GM12892 (cell line): ENCODE measurements at regions not wholly inside any gene's neighbourhood (a gene's known extent, or its start where the extent isn't known, plus 50 kb on each side); places are given as distances from the start of the nearest gene placed in this dataset.
"Not testable (repeated sequence)": the region's sequence is repeated elsewhere in the genome, so short reads cannot be mapped to it uniquely, and the experiment has no call there.

Experiments
- DNase-seq: peaks from one replicate; pipeline ENCODE4 v3.0.0; 2011; ENCODE audit not compliant: insufficient read length
- FAIRE-seq: peaks from 2 replicates; lab custom pipeline; 2011; peaks lifted over from hg19 to GRCh38; lab: Jason Lieb, UNC
- POLR2A ChIP-seq: IDR thresholded peaks from 2 replicates; pipeline ENCODE4 v1.6.1; 2011; ENCODE audit warnings: low read depth, low read length, control low read depth
- POLR2AphosphoS5 ChIP-seq: IDR thresholded peaks from 2 replicates; pipeline ENCODE4 v1.6.1; 2011; ENCODE audit warnings: low read depth, low read length, control low read depth
- TAF1 ChIP-seq: IDR thresholded peaks from 2 replicates; pipeline ENCODE4 v1.6.1; 2011; ENCODE audit warnings: low read depth, mild to moderate bottlenecking, control low read depth, low read length, borderline replicate concordance

GRCh38 chr1:80542231-80542630 lies 1258.5 kb upstream of the ADGRL2 start:
- DNase-seq (no peak), FAIRE-seq (no peak)
- no peak for TF ChIP-seq POLR2AphosphoS5

DNA sequence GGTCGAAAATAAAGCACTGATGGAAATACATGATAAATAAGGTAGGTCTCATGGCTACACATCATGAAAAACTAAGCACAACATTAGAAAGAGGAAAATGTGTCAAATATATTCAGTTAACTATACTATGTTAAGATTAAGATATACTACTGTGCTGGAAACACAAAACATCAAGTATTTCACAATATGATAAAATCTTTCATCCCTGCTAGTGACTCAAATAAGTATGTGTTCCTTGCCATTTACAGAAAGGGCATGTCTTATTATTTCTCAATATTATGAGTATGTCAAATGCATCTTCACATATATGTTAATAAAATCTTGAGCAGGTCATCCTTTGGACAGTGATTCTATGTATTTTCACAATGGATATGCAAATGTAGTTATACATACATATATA lies 1260.1 kb upstream of the ADGRL2 start:
- no peak for DNase-seq
- FAIRE-seq, result no peak
- no peak for TF ChIP-seq TAF1
- TF ChIP-seq POLR2A, result no peak
- no peak for TF ChIP-seq POLR2AphosphoS5

DNA sequence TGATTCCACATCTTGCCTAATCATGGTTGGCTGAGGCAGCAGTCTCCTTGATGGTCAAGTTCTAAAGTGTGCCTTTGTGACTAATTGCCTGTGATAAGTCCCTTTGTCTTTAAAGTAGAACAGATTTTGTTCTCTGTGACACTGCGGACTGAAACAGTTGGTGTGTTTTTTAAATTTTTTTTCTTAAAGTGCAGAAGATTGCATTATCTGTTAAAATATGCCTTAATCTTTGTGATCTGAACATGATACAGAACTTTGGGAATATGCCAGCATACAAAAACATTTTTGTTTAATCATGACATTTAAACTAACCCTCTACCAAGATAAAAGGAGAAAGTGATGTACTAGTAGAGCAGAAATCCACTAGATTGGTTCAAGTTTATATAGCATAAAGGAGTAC lies 1260.6 kb upstream of the ADGRL2 start:
- DNase-seq (no peak), FAIRE-seq (no peak)
- TF ChIP-seq TAF1, result no peak
- TF ChIP-seq POLR2A, result no peak
- no peak for TF ChIP-seq POLR2AphosphoS5

- DNase-seq, FAIRE-seq: not testable (repeated sequence)
Measured at GRCh38 chr1:80539298-80539697, 1261.4 kb upstream of the ADGRL2 start.

GRCh38 chr1:80536461-80536860 lies 1264.3 kb upstream of the ADGRL2 start:
- FAIRE-seq, result no peak

GRCh38 chr1:80535466-80535865 lies 1265.3 kb upstream of the ADGRL2 start:
- TF ChIP-seq POLR2A, result no peak
- no peak for TF ChIP-seq POLR2AphosphoS5
- TF ChIP-seq TAF1, result no peak
- DNase-seq, result no peak
- no peak for FAIRE-seq

More at GRCh38 chr1:80536461-80536860, 1264.3 kb upstream of the ADGRL2 start:
- TF ChIP-seq TAF1, result no peak
- no peak for TF ChIP-seq POLR2AphosphoS5
- TF ChIP-seq POLR2A, result no peak
- DNase-seq, result no peak

- no peak for FAIRE-seq
- DNase-seq, result no peak
- TF ChIP-seq POLR2AphosphoS5 (no peak), POLR2A (no peak), TAF1 (no peak)
Measured at GRCh38 chr1:80534606-80535360, 1266.0 kb upstream of the ADGRL2 start.

GRCh38 chr1:80533775-80534334 lies 1266.9 kb upstream of the ADGRL2 start:
- no peak for FAIRE-seq
- TF ChIP-seq POLR2A (no peak), POLR2AphosphoS5 (no peak), TAF1 (no peak)
- DNase-seq, result no peak

DNA sequence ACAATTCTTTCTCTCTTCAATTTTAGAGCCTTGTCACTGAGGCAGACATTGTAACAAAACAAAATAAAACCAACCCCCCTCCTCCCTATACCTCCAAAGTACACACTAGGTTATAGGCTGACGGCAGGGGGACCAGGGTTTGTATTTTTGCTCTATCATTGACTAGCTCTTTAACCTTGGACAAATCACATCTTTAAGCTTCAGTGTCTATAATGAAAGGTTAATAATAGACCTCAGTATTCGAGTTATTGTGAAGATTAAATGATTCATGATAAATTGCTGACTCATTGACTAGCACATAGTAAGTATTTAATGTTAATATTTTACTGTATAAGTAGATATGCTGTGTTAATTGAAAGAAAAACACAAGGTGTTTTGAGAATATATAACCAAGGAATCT lies 1267.6 kb upstream of the ADGRL2 start:
- TF ChIP-seq POLR2AphosphoS5 (no peak), POLR2A (no peak), TAF1 (no peak)
- FAIRE-seq, result no peak
- no peak for DNase-seq

- DNase-seq (no peak), FAIRE-seq (no peak)
- no peak for TF ChIP-seq POLR2AphosphoS5
- TF ChIP-seq TAF1, result no peak
- no peak for TF ChIP-seq POLR2A
Measured at GRCh38 chr1:80531182-80531581, 1269.6 kb upstream of the ADGRL2 start.

DNA sequence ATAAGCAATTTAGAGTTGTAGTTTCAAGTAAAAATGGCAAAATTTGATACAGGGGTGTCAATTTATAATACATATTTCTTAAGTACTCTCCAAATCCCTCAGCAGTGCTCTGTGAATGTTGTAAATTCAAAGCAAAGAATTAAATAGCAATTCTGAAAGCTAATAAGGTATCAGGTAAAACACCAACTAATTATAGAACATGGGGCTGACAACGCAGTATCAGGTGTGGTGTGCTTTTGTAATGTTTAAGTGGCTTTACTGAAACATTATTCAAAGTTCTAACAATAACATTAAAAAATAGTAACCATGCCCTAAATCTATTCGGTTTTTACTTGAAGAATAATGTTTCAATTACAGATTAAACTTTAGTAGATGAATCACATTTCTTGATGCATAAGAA lies 1271.2 kb upstream of the ADGRL2 start:
- DNase-seq (no peak), FAIRE-seq (no peak)
- TF ChIP-seq POLR2A (no peak), POLR2AphosphoS5 (no peak), TAF1 (no peak)

DNA sequence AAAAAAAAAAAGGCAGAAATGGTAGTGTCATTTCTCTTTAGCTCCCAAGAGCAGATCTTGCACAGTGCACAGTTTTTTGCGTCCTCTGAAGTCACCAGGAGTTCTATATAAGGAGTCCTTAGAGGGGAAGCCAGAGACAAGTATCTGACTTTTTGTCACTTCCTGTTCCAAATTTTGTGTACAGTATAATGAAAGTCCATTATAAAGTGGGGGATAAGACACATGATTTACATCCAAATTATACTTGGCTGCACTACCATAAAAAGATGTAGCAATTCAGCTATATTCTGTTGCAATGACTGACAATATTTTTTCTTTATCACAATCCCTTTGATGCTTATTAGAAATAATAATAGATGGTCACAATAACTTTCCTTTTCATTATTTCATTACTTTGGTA lies 1276.9 kb upstream of the ADGRL2 start:
- DNase-seq, result no peak
- no peak for FAIRE-seq
- TF ChIP-seq POLR2AphosphoS5 (no peak), TAF1 (no peak), POLR2A (no peak)

DNA sequence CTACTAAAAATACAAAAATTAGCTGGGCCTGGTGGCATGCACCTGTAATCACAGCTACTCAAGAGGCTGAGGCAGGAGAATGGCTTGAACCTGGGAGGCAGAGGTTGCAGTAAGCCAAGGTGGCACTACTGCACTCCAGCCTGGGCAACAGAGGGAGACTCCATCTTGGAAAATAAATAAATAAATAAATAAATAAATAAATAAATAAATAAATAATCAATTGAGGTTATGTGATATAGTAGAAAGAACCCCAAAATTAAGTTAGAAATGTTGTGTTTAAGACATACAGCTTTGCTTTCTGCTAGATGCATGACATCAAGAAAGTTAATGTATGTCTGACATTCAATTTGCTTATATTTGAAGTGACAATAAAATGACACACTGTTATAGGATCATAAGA lies 1277.7 kb upstream of the ADGRL2 start:
- not testable (repeated sequence) for FAIRE-seq, DNase-seq
